ENCODE measurements at regions not wholly inside any gene's neighbourhood (a gene's known extent, or its start where the extent isn't known, plus 50 kb on each side); places are given as distances from the start of the nearest gene placed in this dataset.
"Not testable (repeated sequence)": the region's sequence is repeated elsewhere in the genome, so short reads cannot be mapped to it uniquely, and the experiment has no call there.

GRCh38 chr9:102385620-102386019, 609.5 kb upstream of the CYLC2 start:
- not testable (repeated sequence) for TF ChIP-seq YY1 (IDR thresholded peaks at IDR 0.05; ENCODE audit: low read depth); CTCF (IDR thresholded peaks at IDR 0.05); SMC3 (IDR thresholded peaks at IDR 0.05; ENCODE audit: low read depth, low read length); TAF1 (IDR thresholded peaks at IDR 0.05; ENCODE audit: borderline replicate concordance, low read depth, low read length); MAX (IDR thresholded peaks at IDR 0.05; ENCODE audit: low read depth)
